ENCODE measurements at regions not wholly inside any gene's neighbourhood (a gene's known extent, or its start where the extent isn't known, plus 50 kb on each side); places are given as distances from the start of the nearest gene placed in this dataset.

DNA sequence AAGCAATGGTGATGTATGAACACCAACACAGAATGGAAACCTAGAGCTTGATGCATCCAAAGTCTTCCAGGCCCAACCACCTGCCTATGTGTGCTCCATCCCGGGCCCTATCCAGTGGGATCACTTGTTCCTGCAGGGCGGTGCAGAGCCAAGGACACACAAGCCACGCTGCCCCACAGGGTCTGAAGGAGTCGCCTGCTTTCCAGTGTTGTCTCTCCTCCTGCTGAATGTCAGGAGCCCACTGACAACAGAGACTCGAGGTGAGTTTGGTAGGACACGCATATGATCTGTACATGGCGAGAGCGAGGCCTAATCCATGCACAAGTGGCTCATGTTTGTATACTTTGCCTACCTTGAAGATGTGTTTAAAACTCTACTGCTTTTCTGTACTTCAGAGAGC lies 70.9 kb upstream of the FHL2 start:
- no peak overlapping the region for H3K27ac ChIP-seq (ENCODE audit: low read length)
- H3K9me2 ChIP-seq (ENCODE audit: insufficient read depth, low read length), result no peaks in the 10 kb centered on the region

DNA sequence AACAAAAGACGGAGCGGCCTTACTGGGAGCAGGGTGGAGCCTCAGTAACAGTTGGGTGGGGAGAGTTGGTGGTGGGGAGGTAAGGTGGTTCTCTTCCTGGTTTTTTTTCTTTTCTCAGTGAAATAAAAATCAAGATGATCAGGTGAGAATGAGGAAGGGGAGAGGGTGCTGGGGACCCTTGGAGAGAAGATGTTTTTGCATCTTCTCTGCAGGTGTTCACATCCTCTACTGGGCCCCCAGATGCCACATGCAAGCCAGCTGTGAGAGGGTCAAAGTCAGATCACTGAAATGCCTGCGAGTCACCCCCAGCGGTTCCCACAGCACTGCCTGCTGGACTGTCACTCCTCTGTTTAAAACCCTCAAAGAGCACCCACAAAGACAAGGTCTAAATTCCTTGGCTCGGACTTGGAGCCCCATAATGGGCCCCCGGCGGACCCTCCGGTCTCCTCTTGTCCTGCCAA lies 69.8 kb upstream of the FHL2 start:
- Histone ChIP-seq H4K20me1 (ENCODE audit: insufficient read depth) (no peaks in the 10 kb centered on the region), H3K4me3 (ENCODE audit: low read length) (no peak overlapping the region), H3K9me2 (ENCODE audit: insufficient read depth, low read length) (no peaks in the 10 kb centered on the region), H3K9ac (ENCODE audit: low read length) (no peak overlapping the region), H3K79me2 (replicated peaks; ENCODE audit: insufficient read depth, low read length) (no peaks in the 10 kb centered on the region), H3F3A (ENCODE audit: insufficient read depth, low read length, poor library complexity, severe bottlenecking) (no peaks in the 10 kb centered on the region), H3K27ac (ENCODE audit: low read length) (no peak overlapping the region), H3K9me3 (ENCODE audit: low read length) (no peaks in the 10 kb centered on the region), H2AFZ (ENCODE audit: low read depth, low read length) (no peak overlapping the region), H3K4me2 (ENCODE audit: low read length) (no peak overlapping the region), H3K36me3 (ENCODE audit: insufficient read depth, low read length) (no peaks in the 10 kb centered on the region), H3K27me3 (ENCODE audit: insufficient read depth, low read depth, low read length) (no peaks in the 10 kb centered on the region)
- no peak for TF ChIP-seq EZH2 (IDR thresholded peaks at IDR 0.05; ENCODE audit: borderline replicate concordance, insufficient read depth, low read length, poor library complexity, severe bottlenecking)
- TF ChIP-seq POLR2AphosphoS5 (IDR thresholded peaks at IDR 0.05), result no peak
- no peak for TF ChIP-seq RAD21 (conservative IDR thresholded peaks at IDR 0.05)
- TF ChIP-seq REST (IDR thresholded peaks at IDR 0.05; ENCODE audit: borderline replicate concordance), result no peak
- no peak for TF ChIP-seq TAF1 (IDR thresholded peaks at IDR 0.05; ENCODE audit: low read depth)
- TF ChIP-seq EP300 (conservative IDR thresholded peaks at IDR 0.05; ENCODE audit: poor library complexity, severe bottlenecking), result no peak
- TF ChIP-seq, protein P1, sequence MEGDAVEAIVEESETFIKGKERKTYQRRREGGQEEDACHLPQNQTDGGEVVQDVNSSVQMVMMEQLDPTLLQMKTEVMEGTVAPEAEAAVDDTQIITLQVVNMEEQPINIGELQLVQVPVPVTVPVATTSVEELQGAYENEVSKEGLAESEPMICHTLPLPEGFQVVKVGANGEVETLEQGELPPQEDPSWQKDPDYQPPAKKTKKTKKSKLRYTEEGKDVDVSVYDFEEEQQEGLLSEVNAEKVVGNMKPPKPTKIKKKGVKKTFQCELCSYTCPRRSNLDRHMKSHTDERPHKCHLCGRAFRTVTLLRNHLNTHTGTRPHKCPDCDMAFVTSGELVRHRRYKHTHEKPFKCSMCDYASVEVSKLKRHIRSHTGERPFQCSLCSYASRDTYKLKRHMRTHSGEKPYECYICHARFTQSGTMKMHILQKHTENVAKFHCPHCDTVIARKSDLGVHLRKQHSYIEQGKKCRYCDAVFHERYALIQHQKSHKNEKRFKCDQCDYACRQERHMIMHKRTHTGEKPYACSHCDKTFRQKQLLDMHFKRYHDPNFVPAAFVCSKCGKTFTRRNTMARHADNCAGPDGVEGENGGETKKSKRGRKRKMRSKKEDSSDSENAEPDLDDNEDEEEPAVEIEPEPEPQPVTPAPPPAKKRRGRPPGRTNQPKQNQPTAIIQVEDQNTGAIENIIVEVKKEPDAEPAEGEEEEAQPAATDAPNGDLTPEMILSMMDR (IDR thresholded peaks at IDR 0.05; ENCODE audit: poor library complexity, severe bottlenecking), result no peak
- no peak for TF ChIP-seq SMC3 (conservative IDR thresholded peaks at IDR 0.05; ENCODE audit: poor library complexity)

More for the DNA sequence above, 70.9 kb upstream of the FHL2 start:
- H3K9ac ChIP-seq (ENCODE audit: low read length), result no peak overlapping the region
- H3F3A ChIP-seq (ENCODE audit: insufficient read depth, low read length, poor library complexity, severe bottlenecking), result no peaks in the 10 kb centered on the region
- H3K4me2 ChIP-seq (ENCODE audit: low read length), result no peak overlapping the region
- H3K36me3 ChIP-seq (ENCODE audit: insufficient read depth, low read length), result no peaks in the 10 kb centered on the region
- no peak overlapping the region for H3K4me3 ChIP-seq (ENCODE audit: low read length)
- TF ChIP-seq POLR2AphosphoS5 (IDR thresholded peaks at IDR 0.05) (no peak), MXI1 (conservative IDR thresholded peaks at IDR 0.05; ENCODE audit: poor library complexity, severe bottlenecking) (no peak), SMC3 (conservative IDR thresholded peaks at IDR 0.05; ENCODE audit: poor library complexity) (no peak), RAD21 (conservative IDR thresholded peaks at IDR 0.05) (no peak), REST (IDR thresholded peaks at IDR 0.05; ENCODE audit: borderline replicate concordance) (no peak), EP300 (conservative IDR thresholded peaks at IDR 0.05; ENCODE audit: poor library complexity, severe bottlenecking) (no peak), EZH2 (IDR thresholded peaks at IDR 0.05; ENCODE audit: borderline replicate concordance, insufficient read depth, low read length, poor library complexity, severe bottlenecking) (no peak), TAF1 (IDR thresholded peaks at IDR 0.05; ENCODE audit: low read depth) (no peak)
- TF ChIP-seq, protein P1 (IDR thresholded peaks at IDR 0.05; ENCODE audit: poor library complexity, severe bottlenecking), result no peak
- no peaks in the 10 kb centered on the region for H3K27me3 ChIP-seq (ENCODE audit: insufficient read depth, low read depth, low read length)
- H2AFZ ChIP-seq (ENCODE audit: low read depth, low read length), result no peak overlapping the region
- H3K79me2 ChIP-seq (replicated peaks; ENCODE audit: insufficient read depth, low read length), result no peaks in the 10 kb centered on the region
- no peaks in the 10 kb centered on the region for H3K9me3 ChIP-seq (ENCODE audit: low read length)
- H4K20me1 ChIP-seq (ENCODE audit: insufficient read depth), result no peaks in the 10 kb centered on the region
